ENCODE measurements at regions not wholly inside any gene's neighbourhood (a gene's known extent, or its start where the extent isn't known, plus 50 kb on each side); places are given as distances from the start of the nearest gene placed in this dataset.
"Not testable (repeated sequence)": the region's sequence is repeated elsewhere in the genome, so short reads cannot be mapped to it uniquely, and the experiment has no call there.

GRCh38 chr7:13757841-13758240 lies 231.6 kb downstream of the ETV1 start:
- Histone ChIP-seq H3K27me3 (ENCODE audit: insufficient read depth, low read length, poor library complexity) (no peaks in the 10 kb centered on the region), H3K36me3 (ENCODE audit: insufficient read depth, low read length) (no peaks in the 10 kb centered on the region), H3K4me2 (ENCODE audit: insufficient read depth, low read length) (no peak overlapping the region), H3K4me3 (ENCODE audit: low read depth in 1 of 2, low read length in 2 of 2) (no peak overlapping the region), H3K9ac (ENCODE audit: low read depth, low read length) (no peak overlapping the region), H4K20me1 (ENCODE audit: insufficient read depth, low read length) (no peaks in the 10 kb centered on the region), H3K79me2 (ENCODE audit: insufficient read depth, low read length) (no peaks in the 10 kb centered on the region), H3K9me3 (ENCODE audit: insufficient read depth, low read length, severe bottlenecking) (no peaks in the 10 kb centered on the region), H3K27ac (ENCODE audit: low read length) (no peak overlapping the region), H3K4me1 (ENCODE audit: insufficient read depth, low read length) (no peaks in the 10 kb centered on the region), H2AFZ (ENCODE audit: low read depth, low read length) (no peak overlapping the region)
- no peak for ATAC-seq (ENCODE audit: insufficient read depth, low read depth)
- DNase-seq = no peak
- no peak for TF ChIP-seq EZH2 (IDR thresholded peaks at IDR 0.05; ENCODE audit: borderline replicate concordance, low read depth, low read length, severe bottlenecking)
- TF ChIP-seq, protein P1, sequence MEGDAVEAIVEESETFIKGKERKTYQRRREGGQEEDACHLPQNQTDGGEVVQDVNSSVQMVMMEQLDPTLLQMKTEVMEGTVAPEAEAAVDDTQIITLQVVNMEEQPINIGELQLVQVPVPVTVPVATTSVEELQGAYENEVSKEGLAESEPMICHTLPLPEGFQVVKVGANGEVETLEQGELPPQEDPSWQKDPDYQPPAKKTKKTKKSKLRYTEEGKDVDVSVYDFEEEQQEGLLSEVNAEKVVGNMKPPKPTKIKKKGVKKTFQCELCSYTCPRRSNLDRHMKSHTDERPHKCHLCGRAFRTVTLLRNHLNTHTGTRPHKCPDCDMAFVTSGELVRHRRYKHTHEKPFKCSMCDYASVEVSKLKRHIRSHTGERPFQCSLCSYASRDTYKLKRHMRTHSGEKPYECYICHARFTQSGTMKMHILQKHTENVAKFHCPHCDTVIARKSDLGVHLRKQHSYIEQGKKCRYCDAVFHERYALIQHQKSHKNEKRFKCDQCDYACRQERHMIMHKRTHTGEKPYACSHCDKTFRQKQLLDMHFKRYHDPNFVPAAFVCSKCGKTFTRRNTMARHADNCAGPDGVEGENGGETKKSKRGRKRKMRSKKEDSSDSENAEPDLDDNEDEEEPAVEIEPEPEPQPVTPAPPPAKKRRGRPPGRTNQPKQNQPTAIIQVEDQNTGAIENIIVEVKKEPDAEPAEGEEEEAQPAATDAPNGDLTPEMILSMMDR (IDR thresholded peaks at IDR 0.05; ENCODE audit: borderline replicate concordance, extremely low read depth, low read length, poor library complexity, severe bottlenecking) = no peak

DNA sequence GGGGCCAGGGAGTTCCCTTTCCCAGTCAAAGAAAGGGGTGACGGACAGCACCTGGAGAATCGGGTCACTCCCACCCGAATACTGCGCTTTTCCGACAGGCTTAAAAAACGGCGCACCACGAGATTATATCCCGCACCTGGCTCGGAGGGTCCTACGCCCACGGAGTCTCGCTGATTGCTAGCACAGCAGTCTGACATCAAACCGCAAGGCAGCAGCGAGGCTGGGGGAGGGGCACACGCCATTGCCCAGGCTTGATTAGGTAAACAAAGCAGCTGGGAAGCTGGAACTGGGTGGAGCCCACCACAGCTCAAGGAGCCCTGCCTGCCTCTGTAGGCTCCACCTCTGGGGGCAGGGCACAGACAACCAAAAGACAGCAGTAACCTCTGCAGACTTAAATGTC lies 223.6 kb downstream of the ETV1 start:
- not testable (repeated sequence) for ATAC-seq (ENCODE audit: insufficient read depth, low read depth); H3K36me3 ChIP-seq (ENCODE audit: insufficient read depth, low read length); H4K20me1 ChIP-seq (ENCODE audit: insufficient read depth, low read length); H3K4me3 ChIP-seq (ENCODE audit: low read depth in 1 of 2, low read length in 2 of 2); H3K79me2 ChIP-seq (ENCODE audit: insufficient read depth, low read length); H3K9me3 ChIP-seq (ENCODE audit: insufficient read depth, low read length, severe bottlenecking); H3K27me3 ChIP-seq (ENCODE audit: insufficient read depth, low read length, poor library complexity); H3K4me2 ChIP-seq (ENCODE audit: insufficient read depth, low read length); H3K9ac ChIP-seq (ENCODE audit: low read depth, low read length); H3K4me1 ChIP-seq (ENCODE audit: insufficient read depth, low read length); DNase-seq; H3K27ac ChIP-seq (ENCODE audit: low read length); H2AFZ ChIP-seq (ENCODE audit: low read depth, low read length)

DNA sequence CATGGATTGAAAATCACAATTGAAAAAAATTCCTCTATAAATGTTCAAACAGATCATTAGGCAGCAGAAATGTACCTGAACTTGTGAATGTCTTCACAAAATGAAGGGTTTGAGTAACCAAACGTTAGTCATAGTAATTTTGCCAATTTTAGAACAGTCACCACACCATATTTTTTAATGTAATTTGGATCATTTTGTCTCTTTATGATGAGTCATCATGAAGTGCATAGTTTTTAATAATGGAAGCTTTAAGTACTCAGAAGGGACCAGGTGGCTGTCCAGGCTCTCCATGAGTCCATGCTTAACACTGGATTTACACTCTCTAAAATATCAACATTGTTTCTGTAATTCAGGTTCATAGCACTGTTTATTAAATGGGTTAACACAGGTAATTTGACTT lies 219.2 kb downstream of the ETV1 start:
- no peak overlapping the region for H2AFZ ChIP-seq (ENCODE audit: low read depth, low read length)
- TF ChIP-seq EZH2 (IDR thresholded peaks at IDR 0.05; ENCODE audit: borderline replicate concordance, low read depth, low read length, severe bottlenecking) = no peak
- TF ChIP-seq, protein P1 (IDR thresholded peaks at IDR 0.05; ENCODE audit: borderline replicate concordance, extremely low read depth, low read length, poor library complexity, severe bottlenecking) = no peak
- no peaks in the 10 kb centered on the region for H3K4me1 ChIP-seq (ENCODE audit: insufficient read depth, low read length)
- H3K27me3 ChIP-seq (ENCODE audit: insufficient read depth, low read length, poor library complexity) = no peaks in the 10 kb centered on the region
- H3K79me2 ChIP-seq (ENCODE audit: insufficient read depth, low read length) = no peaks in the 10 kb centered on the region
- H3K36me3 ChIP-seq (ENCODE audit: insufficient read depth, low read length) = no peaks in the 10 kb centered on the region
- ATAC-seq (ENCODE audit: insufficient read depth, low read depth) = no peak
- H3K9me3 ChIP-seq (ENCODE audit: insufficient read depth, low read length, severe bottlenecking) = no peaks in the 10 kb centered on the region
- no peak for DNase-seq
- no peak overlapping the region for H3K4me2 ChIP-seq (ENCODE audit: insufficient read depth, low read length)
- H3K9ac ChIP-seq (ENCODE audit: low read depth, low read length) = no peak overlapping the region
- no peaks in the 10 kb centered on the region for H4K20me1 ChIP-seq (ENCODE audit: insufficient read depth, low read length)
- no peak overlapping the region for H3K4me3 ChIP-seq (ENCODE audit: low read depth in 1 of 2, low read length in 2 of 2)
- H3K27ac ChIP-seq (ENCODE audit: low read length) = no peak overlapping the region

DNA sequence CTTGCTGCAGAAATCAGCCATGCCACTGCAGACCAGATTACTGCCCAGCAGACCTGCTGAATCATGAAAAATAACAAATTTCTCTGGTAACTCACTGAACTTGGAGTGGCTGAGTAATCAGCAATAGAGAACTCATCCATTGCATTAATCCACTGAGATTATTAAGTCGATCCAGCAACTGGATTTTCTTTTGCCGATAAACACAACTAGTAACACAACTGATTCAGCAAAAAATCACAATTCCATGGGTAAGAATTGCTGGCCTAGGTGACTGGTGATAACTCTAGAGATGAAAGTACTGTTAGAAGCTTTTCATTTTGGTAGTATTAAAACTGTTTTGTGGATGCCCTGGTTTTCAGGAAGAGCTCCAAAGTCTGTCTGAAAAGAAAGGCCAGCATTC lies 214.5 kb downstream of the ETV1 start:
- TF ChIP-seq, protein P1 (IDR thresholded peaks at IDR 0.05; ENCODE audit: borderline replicate concordance, extremely low read depth, low read length, poor library complexity, severe bottlenecking) = no peak
- no peak for TF ChIP-seq EZH2 (IDR thresholded peaks at IDR 0.05; ENCODE audit: borderline replicate concordance, low read depth, low read length, severe bottlenecking)
- H3K4me2 ChIP-seq (ENCODE audit: insufficient read depth, low read length) = no peak overlapping the region
- ATAC-seq (ENCODE audit: insufficient read depth, low read depth) (no peak), DNase-seq (no peak)
- H3K4me1 ChIP-seq (ENCODE audit: insufficient read depth, low read length) = no peaks in the 10 kb centered on the region
- no peaks in the 10 kb centered on the region for H3K79me2 ChIP-seq (ENCODE audit: insufficient read depth, low read length)
- no peak overlapping the region for H3K27ac ChIP-seq (ENCODE audit: low read length)
- H3K4me3 ChIP-seq (ENCODE audit: low read depth in 1 of 2, low read length in 2 of 2) = no peak overlapping the region
- H3K9ac ChIP-seq (ENCODE audit: low read depth, low read length) = no peak overlapping the region
- H4K20me1 ChIP-seq (ENCODE audit: insufficient read depth, low read length) = no peaks in the 10 kb centered on the region
- H2AFZ ChIP-seq (ENCODE audit: low read depth, low read length) = no peak overlapping the region
- H3K36me3 ChIP-seq (ENCODE audit: insufficient read depth, low read length) = no peaks in the 10 kb centered on the region
- no peaks in the 10 kb centered on the region for H3K27me3 ChIP-seq (ENCODE audit: insufficient read depth, low read length, poor library complexity)
- no peaks in the 10 kb centered on the region for H3K9me3 ChIP-seq (ENCODE audit: insufficient read depth, low read length, severe bottlenecking)

All from DND-41 (cell line).